LNCAP (cell line): ENCODE measurements at regions not wholly inside any gene's neighbourhood (a gene's known extent, or its start where the extent isn't known, plus 50 kb on each side); places are given as distances from the start of the nearest gene placed in this dataset.

Experiments
- TF ChIP-seq, protein P1 (sequence below): fragments of 450-650 bp; IDR thresholded peaks from 2 replicates; pipeline ENCODE4 v1.5.1; 2017; ENCODE audit warnings: mild to moderate bottlenecking

DNA sequence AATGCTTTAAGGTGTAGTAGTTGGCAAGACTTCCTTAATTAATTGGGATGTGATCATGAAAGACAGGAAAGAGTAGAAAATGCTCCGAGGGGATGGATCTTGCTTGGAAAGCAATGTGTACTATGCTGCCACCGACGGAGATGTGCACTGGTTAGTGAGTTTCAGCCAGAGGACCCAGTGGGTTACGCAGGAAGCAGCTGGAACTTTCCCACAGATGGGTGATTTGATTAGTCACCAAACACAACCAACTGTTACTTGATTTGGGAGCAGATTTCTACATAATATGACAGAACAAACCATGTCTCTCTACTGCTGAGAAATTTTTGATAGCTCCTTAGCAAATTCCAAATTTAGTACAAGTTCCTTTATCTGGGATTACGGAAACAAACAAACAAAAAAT is 245.4 kb upstream of the MCTP2 start:
- TF ChIP-seq, protein P1, sequence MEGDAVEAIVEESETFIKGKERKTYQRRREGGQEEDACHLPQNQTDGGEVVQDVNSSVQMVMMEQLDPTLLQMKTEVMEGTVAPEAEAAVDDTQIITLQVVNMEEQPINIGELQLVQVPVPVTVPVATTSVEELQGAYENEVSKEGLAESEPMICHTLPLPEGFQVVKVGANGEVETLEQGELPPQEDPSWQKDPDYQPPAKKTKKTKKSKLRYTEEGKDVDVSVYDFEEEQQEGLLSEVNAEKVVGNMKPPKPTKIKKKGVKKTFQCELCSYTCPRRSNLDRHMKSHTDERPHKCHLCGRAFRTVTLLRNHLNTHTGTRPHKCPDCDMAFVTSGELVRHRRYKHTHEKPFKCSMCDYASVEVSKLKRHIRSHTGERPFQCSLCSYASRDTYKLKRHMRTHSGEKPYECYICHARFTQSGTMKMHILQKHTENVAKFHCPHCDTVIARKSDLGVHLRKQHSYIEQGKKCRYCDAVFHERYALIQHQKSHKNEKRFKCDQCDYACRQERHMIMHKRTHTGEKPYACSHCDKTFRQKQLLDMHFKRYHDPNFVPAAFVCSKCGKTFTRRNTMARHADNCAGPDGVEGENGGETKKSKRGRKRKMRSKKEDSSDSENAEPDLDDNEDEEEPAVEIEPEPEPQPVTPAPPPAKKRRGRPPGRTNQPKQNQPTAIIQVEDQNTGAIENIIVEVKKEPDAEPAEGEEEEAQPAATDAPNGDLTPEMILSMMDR: no peak

DNA sequence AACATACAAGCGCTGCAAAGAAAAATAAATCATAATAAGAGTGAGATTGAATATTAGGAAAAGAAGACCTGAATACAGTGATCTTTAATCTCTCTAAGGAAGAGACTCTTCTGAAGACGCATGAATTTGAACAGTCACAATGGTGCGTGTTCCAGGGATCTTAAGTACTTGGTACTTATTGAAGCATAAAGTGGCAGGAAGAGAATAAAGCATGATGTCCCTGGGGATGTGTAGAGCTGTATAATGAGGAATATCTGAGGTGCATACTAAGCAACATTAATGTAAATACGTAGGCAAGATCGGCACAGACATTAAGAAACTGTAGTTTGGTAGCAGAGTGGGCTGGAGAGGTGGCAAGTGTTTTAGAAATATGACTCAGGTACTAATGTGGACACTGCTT is 246.2 kb upstream of the MCTP2 start:
- TF ChIP-seq, protein P1: no peak

DNA sequence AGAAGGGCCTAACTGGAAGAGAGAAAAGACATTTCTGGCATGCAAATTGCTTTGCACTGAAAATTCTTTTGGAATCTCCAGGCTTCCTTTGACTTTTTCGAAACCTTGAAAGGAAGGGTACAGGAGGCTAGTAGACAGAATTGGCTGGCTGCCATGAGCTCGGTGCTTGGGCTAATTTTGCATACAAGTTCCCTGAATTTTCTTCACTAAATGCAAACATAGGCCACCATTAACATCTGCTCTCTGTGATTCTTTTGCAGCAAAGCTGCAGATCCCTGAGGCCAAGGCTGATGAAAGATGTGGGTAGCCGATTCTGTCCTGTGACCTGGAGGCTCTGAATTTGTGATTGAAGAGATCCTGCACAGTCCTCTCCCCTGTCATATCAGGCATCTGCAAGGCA is 247.8 kb upstream of the MCTP2 start:
- TF ChIP-seq, protein P1: no peak

DNA sequence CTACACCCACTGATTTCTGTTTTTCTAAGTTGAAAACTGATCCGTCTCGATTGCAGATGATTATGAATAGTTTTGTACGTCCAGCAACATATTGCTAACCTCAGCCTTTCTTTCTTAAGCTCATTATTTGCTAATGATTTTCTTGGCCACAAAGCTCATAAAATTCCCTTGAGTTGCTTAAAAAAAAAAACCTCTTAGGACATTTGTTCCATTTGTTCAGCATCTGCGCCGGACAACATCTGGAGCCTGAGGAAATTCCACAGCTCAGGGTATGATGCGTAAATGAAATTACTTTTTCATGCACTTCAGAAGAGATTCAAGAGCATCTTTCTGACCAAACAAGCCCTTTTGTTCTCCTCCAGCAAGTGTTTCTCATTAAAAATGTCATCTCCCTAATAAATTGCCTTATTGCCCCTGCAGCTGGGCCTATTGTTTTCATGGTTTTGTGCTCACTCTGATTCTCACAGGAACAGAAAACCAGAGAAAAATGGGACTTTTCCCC is 249.1 kb upstream of the MCTP2 start:
- TF ChIP-seq, protein P1: no peak

DNA sequence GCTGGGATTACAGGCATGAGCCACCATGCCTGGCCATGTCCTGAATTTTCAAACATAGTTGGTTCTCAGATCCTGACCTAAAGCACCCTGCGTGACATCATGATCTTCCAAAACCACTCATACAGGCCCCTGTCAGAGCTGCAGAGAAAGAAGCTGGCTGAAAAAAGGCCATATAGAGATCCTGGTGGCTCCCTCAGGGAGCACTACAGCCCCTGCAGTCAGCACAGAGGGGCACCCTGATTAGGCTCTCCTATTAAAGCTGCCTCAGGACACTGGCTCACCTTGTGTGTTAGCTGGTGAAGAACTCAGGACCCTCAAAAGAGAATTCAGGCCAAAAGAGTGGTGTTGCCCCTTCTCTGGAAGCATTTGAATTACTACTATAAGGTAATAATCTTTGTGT is 249.7 kb upstream of the MCTP2 start:
- TF ChIP-seq, protein P1: no peak

DNA sequence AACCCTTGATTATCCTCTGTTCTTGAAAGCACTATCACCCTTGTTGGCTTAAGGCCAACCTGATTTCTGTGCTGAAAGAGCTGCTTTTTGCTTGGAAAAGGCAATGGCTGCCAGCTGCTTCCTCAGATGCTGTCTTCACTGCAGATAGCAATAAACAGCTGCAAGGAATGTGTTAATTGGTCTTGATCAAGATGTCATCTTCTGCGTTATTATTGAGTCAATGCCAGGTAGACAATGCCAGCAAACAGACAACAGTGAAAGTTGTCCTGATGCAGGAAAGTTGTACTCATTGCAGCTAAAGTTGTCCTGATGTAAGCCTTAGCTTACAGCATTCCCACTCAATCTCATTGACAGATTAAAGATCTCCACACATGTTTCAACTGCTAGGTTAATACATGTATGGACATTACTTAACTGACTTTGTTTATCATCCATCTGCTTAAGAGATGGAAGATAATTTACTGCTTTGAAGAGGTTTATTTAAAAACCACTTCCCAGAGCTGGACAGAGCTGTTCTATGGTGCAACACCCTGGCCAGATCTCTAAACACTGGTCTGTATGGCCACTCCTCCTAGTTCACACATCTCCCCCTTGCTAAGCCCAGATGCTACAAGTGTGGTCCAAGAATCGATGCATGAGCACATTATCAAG is 251.0 kb upstream of the MCTP2 start:
- TF ChIP-seq, protein P1: no peak

DNA sequence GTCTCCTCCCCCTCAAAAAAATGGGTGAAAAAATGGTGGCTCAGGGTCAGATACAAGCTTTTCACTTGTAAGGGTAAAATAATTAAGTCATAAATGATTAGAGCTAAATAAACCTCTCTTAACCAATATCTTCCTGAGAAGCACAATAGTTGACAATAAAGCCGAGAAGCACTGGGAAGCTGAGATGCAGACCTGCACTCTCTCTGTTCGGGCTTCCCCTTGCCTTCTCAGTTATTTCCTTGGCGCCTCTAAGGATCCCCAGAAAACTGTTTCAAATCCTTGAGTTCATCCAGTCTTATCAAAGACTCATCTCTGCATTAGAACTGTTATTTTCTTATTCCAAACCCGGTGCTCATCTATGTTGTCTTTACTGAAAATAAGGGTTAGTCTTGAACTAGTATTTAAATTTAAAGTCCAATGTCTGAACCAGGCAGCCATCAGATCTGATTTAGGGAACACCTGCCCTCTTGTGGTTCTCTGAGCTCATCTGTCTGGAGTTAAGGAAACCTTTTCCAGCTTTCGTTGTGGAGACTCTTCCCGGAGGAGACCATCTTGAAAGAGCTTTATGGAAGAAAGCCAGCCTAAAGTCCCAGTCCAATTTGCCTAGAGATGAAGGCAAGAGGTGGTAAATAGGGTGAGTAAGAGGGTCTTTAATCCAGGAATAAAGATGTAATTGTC is 256.4 kb upstream of the MCTP2 start:
- TF ChIP-seq, protein P1: peak; percentile 50
